T-helper 2 cell treated with Interferon-gamma antibody and Interleukin-4, amounts not matched to agents 5 μg/mL and 100 μg/mL, for 36 hours (primary cell): ENCODE measurements at regions not wholly inside any gene's neighbourhood (a gene's known extent, or its start where the extent isn't known, plus 50 kb on each side); places are given as distances from the start of the nearest gene placed in this dataset.
"Not testable (repeated sequence)": the region's sequence is repeated elsewhere in the genome, so short reads cannot be mapped to it uniquely, and the experiment has no call there.

Experiments used
- DNase-seq: peaks from one replicate; pipeline ENCODE4 v3.0.0; 2021; ENCODE audit warnings: low spot score
- H3K27ac Mint-ChIP-seq: one replicate; pipeline ENCODE4 v1.8.0; 2021; ENCODE audit warnings: mild to moderate bottlenecking, mixed read lengths
- H3K27me3 Mint-ChIP-seq: one replicate; pipeline ENCODE4 v1.8.0; 2021; ENCODE audit warnings: low read depth, mixed read lengths
- H3K36me3 Mint-ChIP-seq: one replicate; pipeline ENCODE4 v1.8.0; 2021; ENCODE audit warnings: low read depth, mixed read lengths
- H3K4me1 Mint-ChIP-seq: one replicate; pipeline ENCODE4 v1.8.0; 2021; ENCODE audit warnings: low read depth, mixed read lengths
- H3K4me3 Mint-ChIP-seq: one replicate; pipeline ENCODE4 v1.8.0; 2022; ENCODE audit warnings: mild to moderate bottlenecking, moderate library complexity, mixed read lengths
- H3K9me3 Mint-ChIP-seq: one replicate; pipeline ENCODE4 v1.8.0; 2021; ENCODE audit warnings: mixed read lengths

GRCh38 chr4:66416425-66416824 lies 746.1 kb upstream of the EPHA5 start:
- peaks cover 26% of the 10 kb centered on the region for H3K9me3 Mint-ChIP-seq
- no peak overlapping the region for H3K4me3 Mint-ChIP-seq
- no peaks in the 10 kb centered on the region for H3K27me3 Mint-ChIP-seq
- DNase-seq: no peak
- no peaks in the 10 kb centered on the region for H3K36me3 Mint-ChIP-seq
- no peaks in the 10 kb centered on the region for H3K4me1 Mint-ChIP-seq
- H3K27ac Mint-ChIP-seq: no peak overlapping the region

- no peaks in the 10 kb centered on the region for H3K27me3 Mint-ChIP-seq
- H3K27ac Mint-ChIP-seq: no peak overlapping the region
- no peak overlapping the region for H3K4me3 Mint-ChIP-seq
- peaks cover 31% of the 10 kb centered on the region for H3K9me3 Mint-ChIP-seq
- DNase-seq: no peak
- no peaks in the 10 kb centered on the region for H3K36me3 Mint-ChIP-seq
- H3K4me1 Mint-ChIP-seq: no peaks in the 10 kb centered on the region
These were observed 733.9 kb upstream of the EPHA5 start for GRCh38 chr4:66404141-66404540.

- no peak overlapping the region for H3K27ac Mint-ChIP-seq
- H3K27me3 Mint-ChIP-seq: no peaks in the 10 kb centered on the region
- no peaks in the 10 kb centered on the region for H3K36me3 Mint-ChIP-seq
- no peak for DNase-seq
- peaks cover 32% of the 10 kb centered on the region for H3K9me3 Mint-ChIP-seq
- no peaks in the 10 kb centered on the region for H3K4me1 Mint-ChIP-seq
- no peak overlapping the region for H3K4me3 Mint-ChIP-seq
These were observed 706.6 kb upstream of the EPHA5 start for GRCh38 chr4:66376921-66377320.

GRCh38 chr4:66376396-66376795 lies 706.1 kb upstream of the EPHA5 start:
- H3K4me3 Mint-ChIP-seq: no peak overlapping the region
- no peaks in the 10 kb centered on the region for H3K36me3 Mint-ChIP-seq
- no peaks in the 10 kb centered on the region for H3K27me3 Mint-ChIP-seq
- H3K9me3 Mint-ChIP-seq: peaks cover 35% of the 10 kb centered on the region
- no peaks in the 10 kb centered on the region for H3K4me1 Mint-ChIP-seq
- no peak overlapping the region for H3K27ac Mint-ChIP-seq
- DNase-seq: no peak

- no peak for DNase-seq
- Mint-ChIP-seq H3K4me3 (no peak overlapping the region), H3K27ac (no peak overlapping the region), H3K9me3 (peaks cover 37% of the 10 kb centered on the region), H3K4me1 (no peaks in the 10 kb centered on the region), H3K27me3 (no peaks in the 10 kb centered on the region), H3K36me3 (no peaks in the 10 kb centered on the region)
These were observed 703.0 kb upstream of the EPHA5 start for GRCh38 chr4:66373268-66373667.

- Mint-ChIP-seq H3K4me3 (no peak overlapping the region), H3K9me3 (peaks cover 37% of the 10 kb centered on the region), H3K27me3 (no peaks in the 10 kb centered on the region), H3K4me1 (no peaks in the 10 kb centered on the region), H3K36me3 (no peaks in the 10 kb centered on the region), H3K27ac (no peak overlapping the region)
- DNase-seq: no peak
These were observed 702.4 kb upstream of the EPHA5 start for GRCh38 chr4:66372706-66373105.

GRCh38 chr4:66367043-66367660 lies 696.9 kb upstream of the EPHA5 start:
- H3K4me1 Mint-ChIP-seq: no peaks in the 10 kb centered on the region
- H3K27ac Mint-ChIP-seq: no peak overlapping the region
- DNase-seq: no peak
- no peak overlapping the region for H3K4me3 Mint-ChIP-seq
- no peaks in the 10 kb centered on the region for H3K27me3 Mint-ChIP-seq
- peaks cover 19% of the 10 kb centered on the region for H3K9me3 Mint-ChIP-seq
- no peaks in the 10 kb centered on the region for H3K36me3 Mint-ChIP-seq

- not testable (repeated sequence) for H3K4me1 Mint-ChIP-seq, H3K4me3 Mint-ChIP-seq, H3K27ac Mint-ChIP-seq, H3K36me3 Mint-ChIP-seq, DNase-seq, H3K9me3 Mint-ChIP-seq, H3K27me3 Mint-ChIP-seq
These were observed 690.1 kb upstream of the EPHA5 start for GRCh38 chr4:66360395-66360794.

GRCh38 chr4:66357316-66357715 lies 687.0 kb upstream of the EPHA5 start:
- H3K27ac Mint-ChIP-seq: no peak overlapping the region
- no peak for DNase-seq
- no peak overlapping the region for H3K4me3 Mint-ChIP-seq
- H3K36me3 Mint-ChIP-seq: no peaks in the 10 kb centered on the region
- H3K27me3 Mint-ChIP-seq: no peaks in the 10 kb centered on the region
- peaks cover 23% of the 10 kb centered on the region for H3K9me3 Mint-ChIP-seq
- no peaks in the 10 kb centered on the region for H3K4me1 Mint-ChIP-seq

- H3K4me3 Mint-ChIP-seq: no peak overlapping the region
- peaks cover 31% of the 10 kb centered on the region for H3K9me3 Mint-ChIP-seq
- no peak for DNase-seq
- H3K36me3 Mint-ChIP-seq: no peaks in the 10 kb centered on the region
- H3K27ac Mint-ChIP-seq: no peak overlapping the region
- H3K27me3 Mint-ChIP-seq: no peaks in the 10 kb centered on the region
- no peaks in the 10 kb centered on the region for H3K4me1 Mint-ChIP-seq
These were observed 685.0 kb upstream of the EPHA5 start for GRCh38 chr4:66355328-66355727.

- Mint-ChIP-seq H3K9me3 (peaks cover 44% of the 10 kb centered on the region), H3K27me3 (no peaks in the 10 kb centered on the region), H3K27ac (no peak overlapping the region), H3K4me3 (no peak overlapping the region), H3K4me1 (no peaks in the 10 kb centered on the region), H3K36me3 (no peaks in the 10 kb centered on the region)
- DNase-seq: no peak
These were observed 681.5 kb upstream of the EPHA5 start for GRCh38 chr4:66351761-66352160.

- no peak overlapping the region for H3K4me3 Mint-ChIP-seq
- no peak for DNase-seq
- no peaks in the 10 kb centered on the region for H3K36me3 Mint-ChIP-seq
- H3K9me3 Mint-ChIP-seq: peaks cover 20% of the 10 kb centered on the region
- H3K27ac Mint-ChIP-seq: no peak overlapping the region
- no peaks in the 10 kb centered on the region for H3K27me3 Mint-ChIP-seq
- no peaks in the 10 kb centered on the region for H3K4me1 Mint-ChIP-seq
These were observed 670.1 kb upstream of the EPHA5 start for GRCh38 chr4:66340286-66340893.

GRCh38 chr4:66339007-66339406 lies 668.7 kb upstream of the EPHA5 start:
- Mint-ChIP-seq H3K27ac (no peak overlapping the region), H3K27me3 (no peaks in the 10 kb centered on the region), H3K36me3 (no peaks in the 10 kb centered on the region), H3K4me1 (no peaks in the 10 kb centered on the region), H3K4me3 (no peak overlapping the region), H3K9me3 (peaks cover 24% of the 10 kb centered on the region)
- DNase-seq: no peak

GRCh38 chr4:66331761-66332160 lies 661.5 kb upstream of the EPHA5 start:
- Mint-ChIP-seq H3K9me3 (peaks cover 7% of the 10 kb centered on the region), H3K4me3 (no peak overlapping the region), H3K27ac (no peak overlapping the region), H3K36me3 (no peaks in the 10 kb centered on the region), H3K27me3 (no peaks in the 10 kb centered on the region), H3K4me1 (no peaks in the 10 kb centered on the region)
- no peak for DNase-seq

GRCh38 chr4:66330125-66330524 lies 659.8 kb upstream of the EPHA5 start:
- H3K4me3 Mint-ChIP-seq: no peak overlapping the region
- no peak for DNase-seq
- H3K9me3 Mint-ChIP-seq: peaks cover 11% of the 10 kb centered on the region
- H3K27me3 Mint-ChIP-seq: no peaks in the 10 kb centered on the region
- H3K36me3 Mint-ChIP-seq: no peaks in the 10 kb centered on the region
- no peak overlapping the region for H3K27ac Mint-ChIP-seq
- H3K4me1 Mint-ChIP-seq: no peaks in the 10 kb centered on the region
